HS-5 (cell line): ENCODE measurements at regions not wholly inside any gene's neighbourhood (a gene's known extent, or its start where the extent isn't known, plus 50 kb on each side); places are given as distances from the start of the nearest gene placed in this dataset.

ENCODE experiments used
- DNase-seq: peaks from one replicate; pipeline ENCODE4 v3.0.0-alpha.2; 2012; ENCODE audit warnings: low read depth

DNA sequence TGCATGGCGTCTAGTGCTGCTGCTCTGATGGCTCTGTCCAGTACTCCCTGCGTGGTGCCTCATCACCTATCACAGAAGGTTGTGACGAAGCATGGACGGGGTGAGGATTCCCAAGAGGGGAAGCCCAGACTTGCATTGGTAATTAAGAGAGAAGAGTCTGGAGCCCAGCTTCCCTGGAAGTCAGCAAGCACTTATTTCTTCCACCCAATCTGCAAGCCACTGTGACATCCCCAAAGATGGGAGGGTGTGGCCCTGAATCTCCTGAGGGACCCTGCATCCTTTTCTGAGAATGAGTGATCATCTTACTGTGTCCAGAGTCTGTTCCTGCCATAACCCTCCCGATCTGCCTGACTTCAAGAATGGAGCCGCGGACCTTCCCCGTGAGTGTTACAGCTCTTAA, 166.7 kb downstream of the PTPN20 start:
- no peak for DNase-seq

DNA sequence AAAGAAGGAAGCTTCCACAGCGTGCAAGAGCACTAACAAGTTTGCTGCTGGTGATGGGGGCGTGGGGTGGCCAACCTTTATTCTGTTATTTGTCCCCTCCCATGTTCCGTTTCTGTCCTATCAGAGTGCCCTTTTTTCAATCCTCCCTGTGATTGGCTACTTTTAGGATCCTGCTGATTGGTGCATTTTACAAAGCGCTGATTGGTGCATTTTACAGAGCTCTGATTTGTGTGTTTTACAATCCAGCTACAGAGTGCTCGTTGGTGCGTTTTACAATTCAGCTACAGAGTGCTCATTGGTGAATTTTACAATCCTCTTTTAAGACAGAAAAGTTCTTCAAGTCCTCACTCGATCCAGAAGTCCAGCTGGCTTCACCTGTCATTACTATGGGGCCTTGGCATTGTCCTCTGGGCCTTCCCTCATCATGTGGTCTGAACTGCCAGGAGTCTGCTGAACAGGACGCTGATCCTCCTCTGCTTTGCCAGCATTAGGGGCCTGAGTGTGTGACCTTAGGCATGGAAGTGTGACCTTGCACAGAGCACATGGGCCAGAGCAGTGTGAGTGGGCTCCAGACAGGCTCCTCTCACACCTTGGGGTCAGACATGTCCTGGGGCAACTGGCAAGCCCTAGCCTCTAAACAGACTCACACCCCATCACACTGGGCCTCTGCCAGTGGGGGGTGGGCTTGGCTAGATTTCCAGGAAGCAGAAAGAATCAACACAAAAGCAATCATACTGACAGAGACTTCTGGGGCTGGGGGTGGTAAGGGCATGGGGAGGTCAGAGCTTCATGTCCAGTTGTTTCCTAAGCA, 167.4 kb downstream of the PTPN20 start:
- DNase-seq, result no peak

DNA sequence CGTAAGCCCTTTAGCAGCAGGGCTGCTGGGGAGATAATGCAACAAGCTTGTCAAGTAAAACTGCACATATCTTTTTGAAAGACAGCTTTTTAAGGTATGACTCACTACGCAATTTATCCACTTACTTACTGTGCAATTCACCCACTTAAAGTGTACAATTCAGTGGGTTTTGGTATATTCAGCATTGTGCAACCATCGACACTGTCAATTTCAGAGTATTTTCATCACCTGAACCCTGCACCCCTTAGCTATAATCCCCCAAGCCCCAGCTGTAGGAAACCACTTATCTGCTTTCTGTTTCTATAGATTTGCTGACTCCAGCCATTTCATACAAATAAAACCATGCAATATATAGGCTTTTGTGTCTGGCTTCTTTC, 168.0 kb downstream of the PTPN20 start:
- DNase-seq, result no peak

DNA sequence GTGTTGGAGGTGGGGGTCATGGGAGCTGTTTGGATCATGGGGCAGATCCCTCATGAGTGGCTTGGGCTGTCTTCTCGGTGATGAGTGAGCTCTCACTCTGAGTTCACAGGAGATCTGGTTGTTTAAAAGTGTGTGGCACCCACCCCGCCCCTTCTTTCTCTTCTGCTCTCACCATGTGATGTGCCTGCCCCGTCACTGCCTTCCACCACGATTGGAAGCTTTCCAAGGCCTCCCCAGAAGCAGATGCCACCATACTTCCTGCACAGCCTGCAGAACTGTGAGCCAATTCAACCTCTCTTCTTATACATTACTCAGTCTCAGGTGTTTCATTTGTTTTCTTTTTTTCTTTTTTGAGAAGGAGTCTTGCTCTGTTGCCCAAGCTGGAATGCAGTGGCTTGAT, 170.0 kb downstream of the PTPN20 start:
- no peak for DNase-seq

DNA sequence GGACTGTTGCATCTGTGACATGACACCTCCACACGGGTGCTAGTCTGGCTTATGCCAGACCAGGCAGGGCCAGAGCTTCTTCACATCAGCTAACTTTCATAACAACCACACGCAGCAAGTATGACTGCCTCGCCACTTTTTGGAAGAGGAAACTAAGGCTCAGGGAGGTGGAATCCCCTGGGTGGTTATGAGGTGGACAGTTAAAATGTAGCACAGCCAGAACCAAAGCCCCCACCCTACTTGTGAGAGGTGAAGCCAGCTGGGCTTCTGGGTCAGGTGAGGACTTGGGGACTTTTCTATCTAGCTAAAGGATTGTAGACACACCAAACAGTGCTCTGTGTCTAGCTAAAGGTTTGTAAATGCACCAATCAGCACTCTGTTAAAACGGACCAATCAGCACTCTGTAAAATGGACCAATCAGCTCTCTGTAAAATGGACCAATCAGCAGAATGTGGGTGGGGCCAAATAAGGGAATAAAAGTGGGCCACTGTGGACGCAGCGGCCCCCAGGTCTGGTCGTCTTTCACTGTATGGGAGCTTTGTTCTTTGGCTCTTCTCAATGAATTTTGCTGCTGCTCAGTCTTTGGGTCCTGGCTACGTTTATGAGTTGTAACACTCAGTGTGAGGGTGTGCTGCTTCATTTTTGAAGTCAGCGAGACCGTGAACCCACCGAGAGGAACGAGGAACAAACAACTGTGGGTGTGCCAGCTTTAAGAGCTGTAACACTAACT, 171.0 kb downstream of the PTPN20 start:
- no peak for DNase-seq

DNA sequence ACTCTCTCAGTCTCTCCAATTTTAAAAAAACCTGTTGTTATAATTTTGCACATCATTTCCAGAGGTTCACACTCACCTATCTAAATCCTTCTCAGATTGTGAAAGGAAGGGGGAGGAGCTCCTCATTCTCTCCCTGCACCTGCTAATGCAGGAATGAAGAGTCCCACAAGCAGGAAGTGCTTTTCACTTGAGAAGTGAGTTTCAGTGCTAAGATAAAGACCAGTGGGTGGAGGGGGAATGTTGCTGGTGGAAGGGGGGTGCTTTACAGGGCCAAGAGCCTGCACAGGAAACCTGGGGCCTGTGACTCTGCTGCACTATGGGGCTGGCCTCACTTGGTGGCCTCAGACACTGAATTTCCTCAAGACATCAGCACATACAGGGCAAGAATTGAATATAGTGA, 176.4 kb downstream of the PTPN20 start:
- no peak for DNase-seq

DNA sequence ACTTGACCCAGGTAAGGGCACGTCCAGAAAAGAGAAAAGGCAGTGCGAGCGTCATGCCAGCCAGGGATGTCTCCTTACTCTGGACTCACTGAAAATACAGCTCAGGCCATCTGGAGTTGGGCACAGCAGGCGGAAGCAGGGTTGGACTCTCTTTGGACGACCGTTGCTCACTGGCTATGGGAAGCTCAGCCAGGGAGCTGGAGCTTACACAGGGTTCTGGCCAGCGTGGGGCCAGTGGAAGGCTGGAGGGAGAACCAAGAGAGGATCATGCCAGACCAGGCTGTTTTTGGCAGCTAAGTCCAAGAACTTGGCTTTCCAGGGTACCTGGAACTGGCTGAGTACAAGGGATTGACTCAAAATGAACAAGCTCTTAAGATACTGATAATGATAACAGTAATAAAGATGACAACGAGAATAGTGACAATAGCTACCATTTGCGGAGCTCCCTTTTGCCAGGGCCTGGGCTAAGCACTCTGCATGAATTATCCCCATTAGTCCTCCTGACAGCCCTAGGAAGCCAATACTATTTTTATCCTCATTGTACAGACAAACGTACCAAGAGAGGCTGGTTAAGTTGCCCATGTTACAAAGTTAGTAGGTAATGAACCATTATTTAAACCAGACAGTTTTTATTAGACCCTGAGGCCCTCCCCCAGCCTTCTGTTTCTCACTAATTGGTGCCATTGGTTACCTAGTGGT, 177.6 kb downstream of the PTPN20 start:
- no peak for DNase-seq

DNA sequence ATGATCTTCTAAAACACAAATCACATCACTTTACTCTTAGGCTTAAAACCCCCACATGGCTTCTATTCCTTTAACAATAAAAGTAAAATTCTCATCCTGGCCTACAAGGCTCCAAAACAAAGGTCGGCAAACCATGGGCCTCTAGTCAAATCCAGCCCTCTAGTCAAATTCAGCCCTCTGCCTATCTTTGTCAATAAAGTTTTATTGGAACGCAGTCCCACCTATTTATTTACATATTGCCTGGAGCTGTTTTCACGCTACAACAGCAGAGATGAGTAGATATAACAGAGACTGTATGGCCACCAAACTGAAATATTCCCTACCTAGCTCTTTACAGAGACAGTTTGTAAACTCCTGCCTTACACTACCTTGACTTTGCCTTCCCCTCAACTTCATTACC, 178.8 kb downstream of the PTPN20 start:
- DNase-seq, result no peak

DNA sequence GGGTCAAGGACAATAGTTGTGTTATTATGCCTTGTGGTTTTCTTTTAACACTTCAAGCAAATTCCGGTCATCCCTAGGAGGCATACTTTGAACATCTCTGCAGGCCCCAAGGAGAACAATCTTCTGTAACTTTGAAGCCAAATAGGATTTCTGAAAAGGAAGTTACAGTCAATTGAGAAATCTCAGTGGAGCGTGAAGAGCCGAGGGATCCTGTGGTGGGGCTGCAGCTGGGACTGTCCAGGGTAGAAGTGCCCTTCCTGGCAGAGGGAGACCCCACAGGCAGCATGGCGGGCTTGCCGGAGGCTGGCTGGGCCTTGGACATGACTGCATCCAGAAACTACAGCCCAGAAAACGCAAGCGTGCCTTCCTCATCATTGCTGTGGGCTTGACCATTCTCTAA, 179.7 kb downstream of the PTPN20 start:
- DNase-seq, result no peak

DNA sequence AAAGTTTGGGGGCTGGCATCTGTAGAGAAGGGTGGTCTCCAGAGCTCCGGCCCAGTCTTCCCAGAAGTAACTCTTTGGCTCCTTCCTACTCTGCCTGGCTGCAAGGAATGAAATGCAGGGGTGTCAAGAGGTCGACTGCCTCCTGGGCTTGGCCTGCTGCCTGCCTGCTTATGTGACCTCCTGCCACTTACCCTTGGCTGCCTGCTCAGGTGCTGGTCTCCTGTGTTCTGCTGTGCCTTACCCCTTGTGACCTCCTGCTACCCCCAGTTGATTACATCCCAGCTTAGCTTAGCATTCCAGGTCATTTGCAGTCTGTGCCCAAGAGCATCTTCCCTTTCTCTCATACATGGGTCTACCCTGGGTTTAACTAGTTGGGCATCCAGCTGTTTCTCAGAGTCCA, 180.2 kb downstream of the PTPN20 start:
- no peak for DNase-seq

DNA sequence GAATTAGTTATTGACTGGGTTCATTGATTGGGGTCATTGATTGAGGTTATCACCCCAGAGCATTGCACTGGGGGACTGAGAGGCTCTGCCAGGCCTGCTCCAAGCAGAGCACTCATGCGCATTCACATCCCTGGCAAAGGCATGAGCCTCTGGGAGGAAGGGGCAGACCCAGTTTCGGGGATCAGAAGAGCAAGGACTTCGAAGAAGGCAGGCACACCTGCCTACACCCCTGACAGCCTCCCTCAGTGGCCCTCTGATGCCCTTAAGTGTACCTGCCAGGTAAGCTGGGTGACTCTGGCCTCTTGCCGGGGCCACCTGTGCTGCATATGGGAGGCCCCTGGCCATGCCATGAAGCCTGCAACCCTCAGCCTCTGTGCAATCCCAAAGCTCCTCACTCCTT, 181.1 kb downstream of the PTPN20 start:
- no peak for DNase-seq

DNA sequence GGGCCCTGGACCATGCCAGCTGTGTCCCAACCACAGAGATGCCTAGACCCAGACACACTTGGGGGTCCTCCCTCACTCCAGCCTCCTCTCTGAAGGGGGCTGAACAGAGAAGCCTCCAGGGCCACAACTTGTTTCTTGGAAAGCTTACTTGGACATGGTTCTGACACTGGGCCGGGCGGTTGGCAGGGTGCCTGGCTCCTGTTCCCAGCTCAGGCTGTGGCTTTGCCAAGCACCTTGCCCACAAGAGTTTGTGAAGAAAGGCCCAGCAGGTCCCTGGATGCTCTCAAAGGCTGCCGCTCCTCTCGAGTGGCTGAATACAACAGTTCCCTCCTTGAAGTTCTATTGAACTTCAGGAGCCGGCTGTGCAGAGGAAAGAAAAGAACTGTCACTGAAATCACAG, 181.6 kb downstream of the PTPN20 start:
- no peak for DNase-seq

DNA sequence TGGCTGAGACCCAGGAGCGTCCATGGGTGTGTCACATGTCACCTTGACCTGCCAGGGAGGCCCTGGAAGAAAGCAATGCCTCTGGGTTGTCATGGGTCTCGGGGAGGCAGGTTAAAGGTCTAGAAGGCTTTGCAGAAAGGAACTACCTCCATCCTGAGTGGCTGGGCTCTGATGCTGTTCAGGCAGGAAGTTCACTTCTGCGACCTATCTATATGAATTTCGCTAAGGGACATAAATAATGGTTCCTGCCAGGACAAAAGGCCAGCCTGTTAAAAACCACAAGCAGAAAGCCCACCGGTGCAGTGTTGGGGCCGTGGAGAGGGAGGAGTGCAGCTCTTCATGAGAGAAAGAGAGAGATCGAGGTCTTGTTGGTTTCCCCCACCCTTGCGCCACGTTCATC, 182.9 kb downstream of the PTPN20 start:
- no peak for DNase-seq

DNA sequence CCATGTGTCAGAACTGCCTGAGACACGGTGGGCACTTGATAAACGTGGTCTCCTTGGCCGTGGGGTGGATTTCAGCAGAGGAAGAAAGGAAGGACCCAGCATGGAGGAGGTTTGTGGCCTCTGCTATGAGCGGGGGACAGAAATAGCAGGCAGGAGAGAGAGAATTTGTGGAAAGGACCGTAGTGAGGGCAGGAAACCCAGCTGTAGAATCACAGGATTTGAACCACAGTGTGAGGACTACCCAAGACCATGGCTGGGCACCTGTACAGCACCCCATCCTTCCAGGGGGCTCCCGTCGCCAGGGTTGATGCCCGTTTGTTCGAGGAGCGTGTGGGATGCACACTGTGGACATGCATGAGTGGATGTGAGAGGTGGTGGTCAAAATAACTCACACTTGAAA, 183.4 kb downstream of the PTPN20 start:
- DNase-seq, result no peak

DNA sequence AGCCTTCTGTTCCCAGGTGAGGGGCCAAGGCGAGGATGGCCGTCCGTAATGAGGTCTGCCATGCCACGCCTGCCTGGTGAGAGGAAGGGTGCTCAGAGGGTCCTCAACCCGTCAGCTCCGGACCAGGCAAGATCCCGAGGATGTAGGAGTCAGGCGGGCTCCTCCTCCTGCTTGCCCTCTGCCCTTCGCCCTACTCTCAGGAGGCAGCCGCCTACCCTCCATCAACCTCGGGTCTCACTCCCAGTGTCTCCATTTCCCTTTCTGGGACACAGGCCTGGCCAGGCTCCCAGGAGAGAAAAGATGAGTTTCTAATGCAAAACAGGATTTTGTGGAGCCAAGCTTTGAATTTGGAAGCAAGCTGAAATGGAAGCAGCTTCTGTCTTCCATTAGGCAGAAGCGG, 184.0 kb downstream of the PTPN20 start:
- DNase-seq, result no peak

DNA sequence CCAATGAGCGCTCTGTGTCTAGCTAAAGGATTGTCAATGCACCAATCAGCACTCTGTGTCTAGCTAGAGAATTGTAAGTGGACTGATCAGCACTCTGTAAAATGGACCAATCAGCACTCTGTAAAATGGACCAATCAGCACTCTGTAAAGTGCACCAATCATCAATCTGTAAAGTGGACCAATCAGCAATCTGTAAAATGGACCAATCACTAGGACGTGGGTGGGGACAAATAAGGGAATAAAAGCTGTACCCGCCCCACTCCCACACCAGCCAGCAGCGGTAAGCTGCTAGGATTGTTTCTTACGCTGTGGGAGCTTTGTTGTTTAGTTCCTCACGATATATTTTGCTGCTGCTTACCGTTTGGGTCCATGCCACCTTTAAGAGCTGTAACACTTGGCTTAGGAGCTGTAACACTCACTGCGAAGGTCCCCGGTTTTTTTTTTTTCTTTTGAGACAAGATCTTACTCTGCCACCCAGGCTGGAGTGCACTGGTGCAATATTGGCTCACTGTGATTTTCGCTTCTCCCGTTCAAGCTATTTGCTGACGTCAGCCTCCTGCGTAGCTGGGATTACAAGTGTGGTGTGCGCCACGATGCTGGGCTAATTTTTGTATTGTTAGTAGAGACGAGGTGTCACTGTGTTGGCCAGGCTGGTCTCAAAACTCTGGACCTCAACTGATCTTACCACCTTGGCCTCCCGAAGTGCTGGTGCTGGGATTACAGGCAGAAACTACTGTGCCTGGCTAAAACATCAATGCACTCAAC, 184.8 kb downstream of the PTPN20 start:
- DNase-seq, result no peak

DNA sequence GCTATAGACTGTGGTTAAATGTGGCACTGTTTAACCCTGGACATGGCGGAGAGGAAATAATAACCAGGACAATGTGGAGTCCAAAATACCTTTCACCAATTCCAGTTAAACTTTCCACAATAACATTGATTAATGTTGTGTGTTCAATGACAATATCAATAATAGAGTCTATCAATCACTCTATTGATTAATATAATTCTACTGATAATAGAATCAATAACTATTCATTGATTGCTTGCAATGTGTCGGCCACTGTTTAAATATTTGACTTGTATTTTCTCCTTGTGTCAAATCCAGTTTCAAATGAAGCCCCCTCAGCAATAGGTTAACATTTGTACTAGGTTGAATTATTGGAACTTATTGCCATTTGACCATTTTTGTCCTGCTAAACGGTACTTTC, 187.0 kb downstream of the PTPN20 start:
- no peak for DNase-seq

DNA sequence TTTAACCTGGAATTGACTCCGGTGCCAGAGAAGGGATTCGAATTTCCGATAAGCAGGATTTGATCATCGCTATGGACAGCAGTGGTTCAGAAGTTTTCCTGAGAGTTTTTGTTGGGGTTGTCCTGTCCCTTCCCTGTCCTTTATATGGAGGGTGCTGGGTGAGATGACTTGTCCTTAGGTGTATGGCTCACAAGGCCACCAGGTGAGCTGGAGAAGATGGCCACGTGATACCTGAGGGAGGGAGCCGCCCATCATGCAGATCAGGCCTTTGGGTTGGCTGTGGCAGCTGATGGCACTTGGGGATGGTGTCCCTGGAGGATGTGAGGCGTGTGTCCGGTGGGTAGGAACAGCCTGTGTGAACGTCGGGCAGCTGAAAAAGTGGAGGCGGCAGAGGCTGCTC, 187.7 kb downstream of the PTPN20 start:
- no peak for DNase-seq

DNA sequence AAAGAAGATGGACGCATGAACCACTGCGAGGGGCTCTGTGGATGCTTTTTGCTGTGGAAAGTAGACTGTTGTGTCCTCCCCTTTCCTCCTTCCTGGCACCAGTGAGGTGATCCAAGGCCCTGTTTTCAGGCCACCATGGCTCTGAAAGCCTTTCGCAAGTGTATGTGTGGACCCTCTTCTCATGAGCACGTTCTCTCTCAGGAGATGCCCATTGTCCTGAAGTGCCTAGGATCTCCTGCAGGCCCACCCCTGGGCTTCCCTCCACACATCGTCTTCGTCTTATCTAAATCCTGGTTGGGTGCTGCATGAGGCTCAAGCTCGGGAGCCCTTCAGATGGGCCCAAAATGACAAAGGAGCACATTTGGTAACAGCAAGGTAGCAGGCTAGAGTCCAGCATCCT, 188.2 kb downstream of the PTPN20 start:
- no peak for DNase-seq

DNA sequence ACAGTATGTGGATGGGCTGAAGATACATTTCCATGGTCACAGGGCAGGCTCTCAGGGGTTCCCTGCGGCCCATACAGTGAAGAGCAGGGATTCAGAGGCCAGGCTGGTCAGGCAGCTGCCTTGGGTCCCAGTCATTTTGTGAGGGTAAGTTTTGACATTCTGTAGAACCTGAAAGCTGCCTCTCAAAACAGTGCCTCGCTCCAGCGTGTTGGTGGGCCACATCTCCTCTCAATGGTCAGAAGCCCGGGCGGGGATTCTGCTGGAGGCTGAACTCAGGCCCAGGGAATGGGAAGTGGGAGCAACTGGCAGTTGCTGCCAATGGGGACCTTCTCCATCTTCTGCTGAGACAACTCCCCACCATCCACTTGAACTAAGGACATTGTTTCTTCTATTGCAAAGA, 190.0 kb downstream of the PTPN20 start:
- DNase-seq, result no peak

DNA sequence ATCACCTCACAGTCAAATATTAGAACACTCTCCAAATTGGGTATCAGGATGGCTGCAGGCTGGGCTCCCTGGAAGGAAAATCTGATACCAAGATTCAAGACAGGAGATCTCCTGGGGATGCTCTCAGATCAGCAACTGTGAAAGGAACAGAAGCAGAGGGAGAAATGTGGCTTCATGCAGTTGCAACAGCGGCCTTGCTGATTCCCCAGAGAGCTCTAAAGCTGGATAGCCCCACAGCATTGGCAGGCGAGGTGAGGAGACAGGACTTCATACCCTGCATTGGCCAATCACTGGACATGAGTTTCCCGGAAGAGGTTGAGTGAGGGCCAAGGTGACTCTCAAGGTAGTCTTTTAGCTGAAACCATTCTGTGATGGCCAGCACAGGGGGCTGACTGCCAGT, 190.6 kb downstream of the PTPN20 start:
- no peak for DNase-seq

DNA sequence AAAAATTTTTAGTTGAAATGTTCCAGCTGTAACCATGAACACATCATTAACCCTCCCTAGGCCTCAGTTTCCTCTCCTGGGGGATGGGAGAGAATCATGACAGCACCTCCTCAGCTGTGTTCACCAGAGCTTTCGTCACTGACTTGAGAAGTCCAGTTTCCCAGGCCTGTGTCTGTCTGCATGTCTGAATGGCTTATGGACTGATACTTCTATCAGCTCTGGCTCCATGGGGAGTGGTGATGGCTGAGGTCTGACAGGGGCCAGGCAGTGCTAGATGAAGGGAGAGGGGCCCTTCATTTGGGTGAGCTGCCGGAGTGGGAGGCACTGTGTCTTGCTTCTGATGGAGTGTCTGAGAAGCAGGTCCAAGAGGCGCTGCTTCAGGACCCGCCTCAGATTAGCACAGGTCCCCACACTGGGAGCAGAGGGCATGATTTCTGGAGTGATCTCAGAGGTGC, 192.9 kb downstream of the PTPN20 start:
- no peak for DNase-seq
